OCI-LY7 (cell line): ENCODE measurements at regions not wholly inside any gene's neighbourhood (a gene's known extent, or its start where the extent isn't known, plus 50 kb on each side); places are given as distances from the start of the nearest gene placed in this dataset.

ENCODE experiments used
- BruUV-seq: library from RNA; stranded (reverse); fragments of 400-500 nt; replicated peaks from 2 replicates; lab custom pipeline; 2021; lab: Mats Ljungman, UMichigan
- CTCF ChIA-PET: fragments of 300-600 bp; sonication (Branson Sonifier 250); formaldehyde crosslinking; loops from one replicate; lab custom pipeline; 2022; ENCODE audit warnings: antibody characterized with exemption; ENCODE audit not compliant: unreplicated experiment; lab: Charles Lee
- POLR2A ChIA-PET: fragments of 300-600 bp; sonication (Branson Sonifier 250); formaldehyde crosslinking; loops from one replicate; lab custom pipeline; 2022; ENCODE audit warnings: antibody characterized with exemption; lab: Charles Lee
- DNase-seq: peaks from one replicate; pipeline ENCODE4 v3.0.0-alpha.2; 2015; ENCODE audit warnings: low spot score
- H2AFZ ChIP-seq: fragments of 200-600 bp; sonication (generic), shearing (Covaris generic); 2 replicates; pipeline ENCODE4 v1.6.1; 2014; ENCODE audit warnings: mild to moderate bottlenecking, antibody characterized with exemption, low read length, moderate library complexity
- H3K27ac ChIP-seq: fragments of 200-600 bp; sonication (generic); 2 replicates; pipeline ENCODE4 v1.5.1; 2014; ENCODE audit warnings: mixed run types, low read depth, mild to moderate bottlenecking, moderate library complexity, low read length, inconsistent platforms; ENCODE audit not compliant: poor library complexity, severe bottlenecking
- H3K36me3 ChIP-seq: fragments of 200-600 bp; sonication (generic); 2 replicates; pipeline ENCODE4 v1.6.1; 2014; ENCODE audit warnings: mild to moderate bottlenecking, antibody characterized with exemption, low read length, moderate library complexity, mixed read lengths; ENCODE audit not compliant: insufficient read depth
- H3K4me1 ChIP-seq: fragments of 200-600 bp; sonication (generic); 2 replicates; pipeline ENCODE4 v1.5.1; 2014; ENCODE audit warnings: mild to moderate bottlenecking, low read length; ENCODE audit not compliant: insufficient read depth, poor library complexity, severe bottlenecking
- H3K4me2 ChIP-seq: fragments of 200-600 bp; sonication (generic); 2 replicates; pipeline ENCODE4 v1.6.1; 2014; ENCODE audit warnings: mild to moderate bottlenecking, low read length
- H3K4me3 ChIP-seq: fragments of 200-600 bp; sonication (generic); 2 replicates; pipeline ENCODE4 v1.5.1; 2014; ENCODE audit warnings: mild to moderate bottlenecking, low read depth, low read length; ENCODE audit not compliant: poor library complexity, severe bottlenecking
- H3K79me2 ChIP-seq: fragments of 200-600 bp; sonication (generic); 2 replicates; pipeline ENCODE4 v1.6.1; 2016; ENCODE audit warnings: low read depth, mild to moderate bottlenecking, low read length, moderate library complexity, mixed read lengths; ENCODE audit not compliant: insufficient read depth
- H3K9me2 ChIP-seq: fragments of 200-600 bp; sonication (generic); 2 replicates; pipeline ENCODE4 v1.6.1; 2016; ENCODE audit warnings: mild to moderate bottlenecking, low read length, mixed read lengths; ENCODE audit not compliant: insufficient read depth
- H3K9me3 ChIP-seq: fragments of 200-600 bp; sonication (generic); 2 replicates; pipeline ENCODE4 v1.6.1; 2014; ENCODE audit warnings: mild to moderate bottlenecking, mixed run types, low read length, mixed read lengths
- H4K20me1 ChIP-seq: fragments of 200-600 bp; sonication (generic); 2 replicates; pipeline ENCODE4 v1.6.1; 2014; ENCODE audit warnings: mild to moderate bottlenecking, antibody characterized with exemption, low read length, moderate library complexity, mixed read lengths; ENCODE audit not compliant: insufficient read depth
- CTCF ChIP-seq: fragments of 200-600 bp; sonication (generic); conservative IDR thresholded peaks from 2 replicates; pipeline ENCODE4 v1.5.1; 2014; ENCODE audit warnings: mild to moderate bottlenecking, antibody characterized with exemption, low read length, moderate library complexity, mixed read lengths
- EZH2phosphoT487 ChIP-seq: fragments of 200-600 bp; sonication (generic); IDR thresholded peaks from 2 replicates; pipeline ENCODE4 v1.6.1; 2018; ENCODE audit warnings: low read depth, borderline replicate concordance, mild to moderate bottlenecking, mixed run types, antibody characterized with exemption, low read length, moderate library complexity, mixed read lengths
- intact Hi-C: fragments of 100-400 bp; cut with micrococcal nuclease; formaldehyde crosslinking; loops from one replicate; pipeline ENCODE4 v1.10.0; 2022; ENCODE audit not compliant: unreplicated experiment

- intact Hi-C loops, result no loop called here
- CTCF ChIA-PET, result no interaction called here
These were observed 69.4 kb downstream of the OR13H1 start for GRCh38 chrX:131613260-131613659.

GRCh38 chrX:131614241-131614640, 70.4 kb downstream of the OR13H1 start:
- no peaks in the 10 kb centered on the region for H3K4me1 ChIP-seq
- H3K27ac ChIP-seq, result no peak overlapping the region
- no peak overlapping the region for H3K4me3 ChIP-seq
- CTCF ChIA-PET, result no interaction called here
- H3K79me2 ChIP-seq, result no peaks in the 10 kb centered on the region
- no TSS peak for BruUV-seq
- intact Hi-C loops, result no loop called here
- no peaks in the 10 kb centered on the region for H3K9me3 ChIP-seq
- no peak for TF ChIP-seq CTCF
- TF ChIP-seq EZH2phosphoT487, result no peak
- no peaks in the 10 kb centered on the region for H4K20me1 ChIP-seq
- H3K36me3 ChIP-seq, result no peaks in the 10 kb centered on the region
- DNase-seq, result no peak
- POLR2A ChIA-PET, result no interaction called here
- H3K9me2 ChIP-seq, result no peaks in the 10 kb centered on the region
- H2AFZ ChIP-seq, result no peak overlapping the region
- H3K4me2 ChIP-seq, result no peak overlapping the region

More at GRCh38 chrX:131613260-131613659, 69.4 kb downstream of the OR13H1 start:
- H3K36me3 ChIP-seq, result no peaks in the 10 kb centered on the region
- DNase-seq, result no peak
- no TSS peak for BruUV-seq
- no peaks in the 10 kb centered on the region for H3K9me3 ChIP-seq
- no peak overlapping the region for H3K4me2 ChIP-seq
- no peaks in the 10 kb centered on the region for H3K9me2 ChIP-seq
- POLR2A ChIA-PET, result interaction anchor here (1.0 kb wide), 1 partner anchor 9 kb away, joined by 3 read pairs; no protein-coding TSS in a partner anchor
- H3K4me1 ChIP-seq, result no peaks in the 10 kb centered on the region
- H3K79me2 ChIP-seq, result no peaks in the 10 kb centered on the region
- TF ChIP-seq CTCF, result no peak
- TF ChIP-seq EZH2phosphoT487, result no peak
- no peak overlapping the region for H3K27ac ChIP-seq
- no peaks in the 10 kb centered on the region for H4K20me1 ChIP-seq
- no peak overlapping the region for H2AFZ ChIP-seq
- H3K4me3 ChIP-seq, result no peak overlapping the region

GRCh38 chrX:131617182-131617581, 73.3 kb downstream of the OR13H1 start:
- H3K36me3 ChIP-seq, result no peaks in the 10 kb centered on the region
- intact Hi-C loops, result no loop called here
- no peaks in the 10 kb centered on the region for H3K4me1 ChIP-seq
- no peak overlapping the region for H3K4me2 ChIP-seq
- no peak overlapping the region for H2AFZ ChIP-seq
- DNase-seq, result no peak
- POLR2A ChIA-PET, result no interaction called here
- H3K27ac ChIP-seq, result no peak overlapping the region
- CTCF ChIA-PET, result no interaction called here
- H3K79me2 ChIP-seq, result no peaks in the 10 kb centered on the region
- TF ChIP-seq EZH2phosphoT487, result no peak
- TF ChIP-seq CTCF, result no peak
- no TSS peak for BruUV-seq
- H3K9me3 ChIP-seq, result no peaks in the 10 kb centered on the region
- H4K20me1 ChIP-seq, result no peaks in the 10 kb centered on the region
- H3K4me3 ChIP-seq, result no peak overlapping the region
- H3K9me2 ChIP-seq, result no peaks in the 10 kb centered on the region
